NCI-H748 treated with DMSO at 0.1 percent for 48 hours (cell line): ENCODE measurements at regions not wholly inside any gene's neighbourhood (a gene's known extent, or its start where the extent isn't known, plus 50 kb on each side); places are given as distances from the start of the nearest gene placed in this dataset.

Source experiments
- DNase-seq: peaks from one replicate; lab custom pipeline; 2025; lab: John Stamatoyannopoulos, UW

GRCh38 chr15:81524496-81524895, 150.5 kb upstream of the TMC3 start:
- no peak for DNase-seq

GRCh38 chr15:81523867-81524266, 149.9 kb upstream of the TMC3 start:
- no peak for DNase-seq

GRCh38 chr15:81520480-81520879, 146.5 kb upstream of the TMC3 start:
- no peak for DNase-seq

- no peak for DNase-seq
These were observed 142.4 kb upstream of the TMC3 start for GRCh38 chr15:81516461-81516860.

- DNase-seq, result no peak
These were observed 142.0 kb upstream of the TMC3 start for GRCh38 chr15:81516012-81516411.

- DNase-seq, result no peak
These were observed 140.7 kb upstream of the TMC3 start for GRCh38 chr15:81514725-81515124.

GRCh38 chr15:81511138-81511537, 137.1 kb upstream of the TMC3 start:
- DNase-seq, result no peak

GRCh38 chr15:81507831-81508230, 133.8 kb upstream of the TMC3 start:
- DNase-seq, result no peak

- no peak for DNase-seq
These were observed 132.9 kb upstream of the TMC3 start for GRCh38 chr15:81506936-81507335.

GRCh38 chr15:81506071-81506470, 132.1 kb upstream of the TMC3 start:
- no peak for DNase-seq

- DNase-seq, result no peak
These were observed 130.3 kb upstream of the TMC3 start for GRCh38 chr15:81504170-81504905.

- DNase-seq, result no peak
These were observed 128.4 kb upstream of the TMC3 start for GRCh38 chr15:81502439-81502838.

- no peak for DNase-seq
These were observed 126.1 kb upstream of the TMC3 start for GRCh38 chr15:81500081-81500480.

- no peak for DNase-seq
These were observed 124.3 kb upstream of the TMC3 start for GRCh38 chr15:81498294-81498693.

- DNase-seq, result no peak
These were observed 123.2 kb upstream of the TMC3 start for GRCh38 chr15:81497238-81497637.

GRCh38 chr15:81495780-81496467, 121.9 kb upstream of the TMC3 start:
- DNase-seq, result no peak

- no peak for DNase-seq
These were observed 119.1 kb upstream of the TMC3 start for GRCh38 chr15:81492969-81493645.

GRCh38 chr15:81492331-81492968, 118.4 kb upstream of the TMC3 start:
- no peak for DNase-seq

GRCh38 chr15:81491414-81492096, 117.5 kb upstream of the TMC3 start:
- DNase-seq, result no peak

- DNase-seq, result no peak
These were observed 111.8 kb upstream of the TMC3 start for GRCh38 chr15:81485806-81486205.

- DNase-seq, result no peak
These were observed 110.3 kb upstream of the TMC3 start for GRCh38 chr15:81484086-81484955.
